Stomach (tissue), 8 donors: ENCODE measurements at regions not wholly inside any gene's neighbourhood (a gene's known extent, or its start where the extent isn't known, plus 50 kb on each side); places are given as distances from the start of the nearest gene placed in this dataset.
A peak's percentile ranks its signal among the peaks of the same experiment; 100 is the strongest.

ENCODE experiments used
- DNase-seq, 2 donors: peaks; one replicate each; pipeline versions ENCODE4 v3.0.0 to v3.0.0-alpha.2; 2013 to 2019
- H3K27ac ChIP-seq, 5 donors: fragments of 200-600 bp in 4 of 5; sonication (generic) in 4 of 5; one replicate each; pipeline ENCODE4 v1.5.1; 2013 to 2019; ENCODE audit warnings: mild to moderate bottlenecking in 1 of 5, moderate library complexity in 1 of 5
- H3K27me3 ChIP-seq, 3 donors: fragments of 200-600 bp; sonication (generic); one replicate each; pipeline ENCODE4 v1.5.1; 2017 to 2019; ENCODE audit warnings: mixed run types in 1 of 3
- H3K36me3 ChIP-seq, 4 donors: fragments of 200-600 bp; sonication (generic); 1 replicate in 3 of 4; 2 replicates in 1 of 4; pipeline ENCODE4 v1.5.1; 2016 to 2019
- H3K4me1 ChIP-seq, 4 donors: fragments of 200-600 bp; sonication (generic); one replicate each; pipeline ENCODE4 v1.5.1; 2016 to 2019
- H3K4me3 ChIP-seq, 4 donors: fragments of 200-600 bp; sonication (generic) in 3 of 4; one replicate each; pipeline ENCODE4 v1.5.1; 2016 to 2019; ENCODE audit warnings: mild to moderate bottlenecking in 1 of 4
- H3K9me3 ChIP-seq, 4 donors: fragments of 200-600 bp; sonication (generic); one replicate each; pipeline ENCODE4 v1.5.1; 2016 to 2019
- CTCF ChIP-seq, 7 experiments: fragments of 450-650 bp in 4 of 7; fragments of 200-600 bp in 3 of 7; sonication (generic) in 3 of 7; IDR thresholded peaks; one replicate each; pipeline ENCODE4 v1.5.1; 2016 to 2019; ENCODE audit warnings: antibody characterized with exemption in 7 of 7, control low read depth in 2 of 7, mild to moderate bottlenecking in 1 of 7
- EP300 ChIP-seq: sonication (generic); formaldehyde crosslinking; IDR thresholded peaks from one replicate; pipeline ENCODE4 v1.6.1; 2017; ENCODE audit warnings: antibody characterized with exemption
- POLR2A ChIP-seq, 4 donors: fragments of 450-650 bp; IDR thresholded peaks; one replicate each; pipeline ENCODE4 v1.6.1; 2016; ENCODE audit warnings: antibody characterized with exemption in 4 of 4, control low read depth in 2 of 4, mild to moderate bottlenecking in 1 of 4, moderate library complexity in 1 of 4
- POLR2AphosphoS5 ChIP-seq, 3 donors: sonication (generic); formaldehyde crosslinking; IDR thresholded peaks; one replicate each; pipeline ENCODE4 v1.6.1; 2016; ENCODE audit warnings: antibody characterized with exemption in 3 of 3
- WGBS, 5 donors: extraction: QIAGEN DNeasy Blood & Tissue Kit in 3 of 5; methylation state at CpG; one replicate each; pipeline versions ENCODE4 v1.1.5 to v1.1.7; 2013 to 2018; 5-methylcytosine and 5-hydroxymethylcytosine counted together
- intact Hi-C: fragments of 100-400 bp; cut with DNase I; formaldehyde crosslinking; loops from one replicate; pipeline ENCODE4 v1.15.1; 2023; ENCODE audit warnings: low total_unique reads
- donor health status: healthy with polysubstance abuse.
- donor health status: Bipolar disorder and iron deficiency.
- donor health status: healthy.

- DNase-seq = peak in 1 of 2 donors; percentile 4
- H3K27ac ChIP-seq = no peak overlapping the region
- no peak overlapping the region for H3K4me3 ChIP-seq
- H3K9me3 ChIP-seq = peaks cover 0 to 7% (median 3%) of the 10 kb centered on the region in 4 donors
- H3K4me1 ChIP-seq = no peaks in the 10 kb centered on the region
- intact Hi-C loops = no loop called here
- TF ChIP-seq CTCF (IDR thresholded peaks at IDR 0.05) = no peak
- no peak for TF ChIP-seq POLR2A (IDR thresholded peaks at IDR 0.05)
- TF ChIP-seq POLR2AphosphoS5 (IDR thresholded peaks at IDR 0.05) = no peak
- no peak for TF ChIP-seq EP300
- no peaks in the 10 kb centered on the region for H3K36me3 ChIP-seq
- 87 to 97% (median 93%) methylated on average over 2 of the region's 2 CpGs for WGBS, 5 donors
- peaks cover 0 to 39% (median 0%) of the 10 kb centered on the region in 3 donors for H3K27me3 ChIP-seq
These were observed 58.2 kb downstream of the MYEOV start for GRCh38 chr11:69352166-69352565.

- peaks cover 0 to 7% (median 3%) of the 10 kb centered on the region in 4 donors for H3K9me3 ChIP-seq
- no peak overlapping the region for H3K27ac ChIP-seq
- peak; percentile 22 to 23 for DNase-seq
- H3K36me3 ChIP-seq = no peaks in the 10 kb centered on the region
- no peak for TF ChIP-seq EP300
- peak in 1 of 3 donors; percentile 14 for TF ChIP-seq POLR2AphosphoS5 (IDR thresholded peaks at IDR 0.05)
- H3K4me1 ChIP-seq = no peaks in the 10 kb centered on the region
- intact Hi-C loops = no loop called here
- no peak overlapping the region for H3K4me3 ChIP-seq
- 24 to 37% (median 33%) methylated on average over 2 of the region's 2 CpGs for WGBS, 5 donors
- H3K27me3 ChIP-seq = peaks cover 0 to 43% (median 0%) of the 10 kb centered on the region in 3 donors
These were observed 58.9 kb downstream of the MYEOV start for GRCh38 chr11:69352715-69353319.

- Histone ChIP-seq H3K36me3 (no peaks in the 10 kb centered on the region), H3K27me3 (peaks cover 0 to 43% (median 0%) of the 10 kb centered on the region in 3 donors), H3K4me1 (no peaks in the 10 kb centered on the region), H3K4me3 (no peak overlapping the region), H3K9me3 (peaks cover 0 to under 1% (median 0%) of the 10 kb centered on the region in 4 donors), H3K27ac (no peak overlapping the region)
- 87 to 95% (median 89%) methylated on average over 9 to 20 of the region's 20 CpGs for WGBS, 5 donors
- no peak for TF ChIP-seq CTCF (IDR thresholded peaks at IDR 0.05)
- no peak for TF ChIP-seq POLR2AphosphoS5 (IDR thresholded peaks at IDR 0.05)
- no peak for TF ChIP-seq EP300
- TF ChIP-seq POLR2A (IDR thresholded peaks at IDR 0.05) = no peak
- DNase-seq = no peak
- intact Hi-C loops = no loop called here
These were observed 60.0 kb downstream of the MYEOV start for GRCh38 chr11:69353696-69354544.

- Histone ChIP-seq H3K4me1 (no peaks in the 10 kb centered on the region), H3K27ac (no peak overlapping the region), H3K4me3 (no peak overlapping the region), H3K36me3 (no peaks in the 10 kb centered on the region), H3K27me3 (peaks cover 0 to 43% (median 0%) of the 10 kb centered on the region in 3 donors), H3K9me3 (peaks cover 0 to 2% (median under 1%) of the 10 kb centered on the region in 4 donors)
- intact Hi-C loops = no loop called here
- no peak for DNase-seq
- WGBS, 5 donors = 70 to 100% (median 98%) methylated on average over 2 of the region's 2 CpGs
- TF ChIP-seq POLR2A (IDR thresholded peaks at IDR 0.05) = no peak
These were observed 60.6 kb downstream of the MYEOV start for GRCh38 chr11:69354545-69354897.

- Histone ChIP-seq H3K27me3 (peaks cover 0 to 43% (median 0%) of the 10 kb centered on the region in 3 donors), H3K9me3 (peaks cover 5 to 10% (median 9%) of the 10 kb centered on the region in 4 donors), H3K36me3 (no peaks in the 10 kb centered on the region), H3K4me3 (no peak overlapping the region), H3K4me1 (no peaks in the 10 kb centered on the region), H3K27ac (no peak overlapping the region)
- WGBS, 5 donors = 89 to 95% (median 90%) methylated on average over 10 of the region's 10 CpGs
- DNase-seq = peak in 1 of 2 donors; percentile 15
- intact Hi-C loops = no loop called here
- no peak for TF ChIP-seq EP300
- no peak for TF ChIP-seq POLR2A (IDR thresholded peaks at IDR 0.05)
- TF ChIP-seq POLR2AphosphoS5 (IDR thresholded peaks at IDR 0.05) = no peak
- TF ChIP-seq CTCF (IDR thresholded peaks at IDR 0.05) = no peak
These were observed 61.5 kb downstream of the MYEOV start for GRCh38 chr11:69355346-69355940.
